K562 (cell line): ENCODE measurements at regions not wholly inside any gene's neighbourhood (a gene's known extent, or its start where the extent isn't known, plus 50 kb on each side); places are given as distances from the start of the nearest gene placed in this dataset.
A peak's percentile ranks its signal among the peaks of the same experiment; 100 is the strongest.

Source experiments
- ID3 ChIP-seq, 2 experiments: fragments of 250-450 bp in 1 of 2; fragments of 450-650 bp in 1 of 2; sonication (Bioruptor Pico) in 1 of 2; IDR thresholded peaks; 2 replicates each; pipeline versions ENCODE4 v1.6.1 to v1.8.0; 2016 to 2021; ENCODE audit warnings: mild to moderate bottlenecking in 2 of 2, moderate library complexity in 2 of 2, missing compliant biosample characterization in 1 of 2, missing genetic modification characterization in 1 of 2
- MYBL2 ChIP-seq, 2 experiments: fragments of 450-650 bp in 1 of 2; sonication (generic) in 1 of 2; formaldehyde crosslinking in 1 of 2; IDR thresholded peaks; 2 replicates each; pipeline versions ENCODE4 v1.6.1 to v1.8.1; 2017 to 2022; ENCODE audit warnings: borderline replicate concordance in 1 of 2, inconsistent platforms in 1 of 2, low read depth in 1 of 2, mild to moderate bottlenecking in 1 of 2, missing genetic modification reagents in 1 of 2, moderate library complexity in 1 of 2
- PATZ1 ChIP-seq: fragments of 250-450 bp; sonication (Bioruptor Pico); IDR thresholded peaks from 2 replicates; pipeline ENCODE4 v1.5.0; 2020; ENCODE audit warnings: mild to moderate bottlenecking, borderline replicate concordance
- POLR3A ChIP-seq: IDR thresholded peaks from 2 replicates; pipeline ENCODE4 v1.6.1; 2011; ENCODE audit warnings: borderline replicate concordance, mild to moderate bottlenecking, moderate library complexity; ENCODE audit not compliant: insufficient read length, insufficient read depth; ENCODE audit errors: extremely low read depth
- TCF7L2 ChIP-seq: fragments of 150-350 bp; IDR thresholded peaks from 2 replicates; pipeline ENCODE4 v1.6.1; 2016; ENCODE audit warnings: low read depth, mild to moderate bottlenecking, low read length, moderate library complexity
- XRCC3 ChIP-seq: fragments of 450-650 bp; IDR thresholded peaks from 2 replicates; pipeline ENCODE4 v1.6.1; 2017; ENCODE audit warnings: mild to moderate bottlenecking, moderate library complexity
- ZBTB40 ChIP-seq, 2 experiments: fragments of 450-650 bp in 1 of 2; sonication (generic) in 1 of 2; formaldehyde crosslinking in 1 of 2; IDR thresholded peaks; 2 replicates each; pipeline versions ENCODE4 v1.7.1 to v1.9.0; 2016 to 2022; ENCODE audit warnings: inconsistent platforms in 1 of 2, mild to moderate bottlenecking in 1 of 2, missing genetic modification reagents in 1 of 2
- TF ChIP-seq, protein P1 (sequence below), 2 experiments: IDR thresholded peaks; 2 replicates each; pipeline ENCODE4 v1.6.1; 2012; ENCODE audit warnings: improper control_type of control experiment in 2 of 2, low read depth in 2 of 2, low read length in 2 of 2, borderline replicate concordance in 1 of 2

DNA sequence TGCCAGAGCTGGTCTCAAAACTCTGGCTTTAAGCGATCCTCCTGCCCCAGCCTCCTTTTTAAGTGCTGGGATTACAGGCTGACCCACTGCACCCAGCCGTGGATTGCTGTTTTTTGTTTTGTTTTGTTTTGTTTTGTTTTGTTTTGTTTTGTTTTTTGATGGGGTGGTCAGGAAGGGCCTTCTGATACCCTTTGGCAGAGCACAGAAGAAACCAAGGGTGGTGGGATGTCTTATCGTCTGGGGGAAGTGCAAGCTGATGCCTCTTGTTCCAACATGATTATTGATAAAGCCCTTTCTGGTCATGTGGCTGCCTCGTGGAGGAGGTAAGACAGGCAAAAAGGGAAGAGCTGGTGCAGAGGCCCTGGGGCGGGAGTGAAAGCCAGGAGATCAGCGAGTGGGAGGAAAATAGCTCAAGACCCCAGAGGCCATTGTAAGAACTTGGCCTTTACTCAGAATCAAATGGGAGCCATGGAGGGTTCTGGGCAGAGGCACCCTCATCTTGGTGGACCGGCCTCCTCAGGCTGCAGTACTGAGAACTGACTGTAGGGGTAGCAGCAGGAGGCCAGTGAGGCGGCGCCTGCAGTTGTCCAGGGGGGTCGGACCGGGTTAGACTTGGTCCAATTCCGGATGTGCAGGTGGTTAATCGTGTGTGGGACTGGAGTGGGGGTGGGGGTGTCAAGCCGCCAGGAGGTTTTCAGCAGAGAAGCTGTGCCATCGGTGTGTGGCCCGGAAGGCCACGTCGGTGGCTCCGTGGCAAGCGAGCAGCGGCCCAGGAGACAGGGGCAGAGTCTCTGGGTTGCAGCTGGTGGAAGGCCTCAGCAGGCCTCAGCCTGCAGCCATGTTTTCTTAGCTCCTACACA, 84.4 kb upstream of the GSE1 start (continued):
- TF ChIP-seq MYBL2 (IDR thresholded peaks at IDR 0.05; ENCODE audit: low read depth): no peak
- no peak for TF ChIP-seq MYBL2 (CRISPR knock-in tag; IDR thresholded peaks at IDR 0.05; ENCODE audit: borderline replicate concordance)
- TF ChIP-seq POLR3A: no peak
- TF ChIP-seq PATZ1: 0 out of 2 replicates have a peak, but pooled peaks have one; percentile 13
- TF ChIP-seq ID3 (CRISPR knock-in tag; IDR thresholded peaks at IDR 0.05): no peak; the same call in 1 of the 2 replicates
- peak; percentile 78 for TF ChIP-seq ID3 (tag; IDR thresholded peaks at IDR 0.05)
- no peak for TF ChIP-seq TCF7L2
- TF ChIP-seq, protein P1, sequence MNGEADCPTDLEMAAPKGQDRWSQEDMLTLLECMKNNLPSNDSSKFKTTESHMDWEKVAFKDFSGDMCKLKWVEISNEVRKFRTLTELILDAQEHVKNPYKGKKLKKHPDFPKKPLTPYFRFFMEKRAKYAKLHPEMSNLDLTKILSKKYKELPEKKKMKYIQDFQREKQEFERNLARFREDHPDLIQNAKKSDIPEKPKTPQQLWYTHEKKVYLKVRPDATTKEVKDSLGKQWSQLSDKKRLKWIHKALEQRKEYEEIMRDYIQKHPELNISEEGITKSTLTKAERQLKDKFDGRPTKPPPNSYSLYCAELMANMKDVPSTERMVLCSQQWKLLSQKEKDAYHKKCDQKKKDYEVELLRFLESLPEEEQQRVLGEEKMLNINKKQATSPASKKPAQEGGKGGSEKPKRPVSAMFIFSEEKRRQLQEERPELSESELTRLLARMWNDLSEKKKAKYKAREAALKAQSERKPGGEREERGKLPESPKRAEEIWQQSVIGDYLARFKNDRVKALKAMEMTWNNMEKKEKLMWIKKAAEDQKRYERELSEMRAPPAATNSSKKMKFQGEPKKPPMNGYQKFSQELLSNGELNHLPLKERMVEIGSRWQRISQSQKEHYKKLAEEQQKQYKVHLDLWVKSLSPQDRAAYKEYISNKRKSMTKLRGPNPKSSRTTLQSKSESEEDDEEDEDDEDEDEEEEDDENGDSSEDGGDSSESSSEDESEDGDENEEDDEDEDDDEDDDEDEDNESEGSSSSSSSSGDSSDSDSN (IDR thresholded peaks at IDR 0.05; ENCODE audit: borderline replicate concordance in 1 of 2, low read depth in 2 of 2, low read length in 2 of 2): no peak
- no peak for TF ChIP-seq XRCC3
- TF ChIP-seq ZBTB40 (IDR thresholded peaks at IDR 0.05): 0 out of 2 replicates have a peak, but pooled peaks have one; percentile 46
- no peak for TF ChIP-seq ZBTB40 (CRISPR knock-in tag; IDR thresholded peaks at IDR 0.05)
